ENCODE measurements at regions not wholly inside any gene's neighbourhood (a gene's known extent, or its start where the extent isn't known, plus 50 kb on each side); places are given as distances from the start of the nearest gene placed in this dataset.

DNA sequence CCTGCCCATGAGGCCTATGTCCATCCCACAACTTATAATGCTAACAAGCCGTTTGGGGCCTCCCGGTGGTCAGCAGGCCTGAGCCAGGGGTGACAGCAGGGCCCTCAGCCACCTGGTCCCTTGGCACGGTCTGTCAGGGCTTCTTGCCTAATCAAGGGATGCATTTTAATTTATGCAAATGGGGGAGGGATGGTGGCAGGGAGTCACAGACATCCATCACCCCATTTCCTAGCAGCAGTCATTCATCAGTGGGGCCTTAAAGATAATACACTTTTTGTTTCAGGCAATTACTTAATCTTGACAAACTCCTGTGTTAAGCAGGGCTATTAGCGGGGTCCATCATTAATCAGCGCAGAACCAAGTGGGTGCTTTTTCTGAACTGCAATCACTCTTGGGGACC is 174.5 kb downstream of the GLI2 start:
- peak; percentile 34 for DNase-seq (ENCODE audit: low read depth)
- TF ChIP-seq MYC (IDR thresholded peaks at IDR 0.05; ENCODE audit: low read depth, low read length) (no peak), POLR2A (IDR thresholded peaks at IDR 0.05; ENCODE audit: extremely low read depth, insufficient read length) (no peak)
- TF ChIP-seq, protein P1, sequence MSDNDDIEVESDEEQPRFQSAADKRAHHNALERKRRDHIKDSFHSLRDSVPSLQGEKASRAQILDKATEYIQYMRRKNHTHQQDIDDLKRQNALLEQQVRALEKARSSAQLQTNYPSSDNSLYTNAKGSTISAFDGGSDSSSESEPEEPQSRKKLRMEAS (IDR thresholded peaks at IDR 0.05; ENCODE audit: low read depth, low read length): no peak
- TF ChIP-seq, protein P2, sequence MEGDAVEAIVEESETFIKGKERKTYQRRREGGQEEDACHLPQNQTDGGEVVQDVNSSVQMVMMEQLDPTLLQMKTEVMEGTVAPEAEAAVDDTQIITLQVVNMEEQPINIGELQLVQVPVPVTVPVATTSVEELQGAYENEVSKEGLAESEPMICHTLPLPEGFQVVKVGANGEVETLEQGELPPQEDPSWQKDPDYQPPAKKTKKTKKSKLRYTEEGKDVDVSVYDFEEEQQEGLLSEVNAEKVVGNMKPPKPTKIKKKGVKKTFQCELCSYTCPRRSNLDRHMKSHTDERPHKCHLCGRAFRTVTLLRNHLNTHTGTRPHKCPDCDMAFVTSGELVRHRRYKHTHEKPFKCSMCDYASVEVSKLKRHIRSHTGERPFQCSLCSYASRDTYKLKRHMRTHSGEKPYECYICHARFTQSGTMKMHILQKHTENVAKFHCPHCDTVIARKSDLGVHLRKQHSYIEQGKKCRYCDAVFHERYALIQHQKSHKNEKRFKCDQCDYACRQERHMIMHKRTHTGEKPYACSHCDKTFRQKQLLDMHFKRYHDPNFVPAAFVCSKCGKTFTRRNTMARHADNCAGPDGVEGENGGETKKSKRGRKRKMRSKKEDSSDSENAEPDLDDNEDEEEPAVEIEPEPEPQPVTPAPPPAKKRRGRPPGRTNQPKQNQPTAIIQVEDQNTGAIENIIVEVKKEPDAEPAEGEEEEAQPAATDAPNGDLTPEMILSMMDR (IDR thresholded peaks at IDR 0.05; ENCODE audit: low read depth, low read length): no peak
- no peak overlapping the region for H3K4me3 ChIP-seq (ENCODE audit: low read depth, low read length)

DNA sequence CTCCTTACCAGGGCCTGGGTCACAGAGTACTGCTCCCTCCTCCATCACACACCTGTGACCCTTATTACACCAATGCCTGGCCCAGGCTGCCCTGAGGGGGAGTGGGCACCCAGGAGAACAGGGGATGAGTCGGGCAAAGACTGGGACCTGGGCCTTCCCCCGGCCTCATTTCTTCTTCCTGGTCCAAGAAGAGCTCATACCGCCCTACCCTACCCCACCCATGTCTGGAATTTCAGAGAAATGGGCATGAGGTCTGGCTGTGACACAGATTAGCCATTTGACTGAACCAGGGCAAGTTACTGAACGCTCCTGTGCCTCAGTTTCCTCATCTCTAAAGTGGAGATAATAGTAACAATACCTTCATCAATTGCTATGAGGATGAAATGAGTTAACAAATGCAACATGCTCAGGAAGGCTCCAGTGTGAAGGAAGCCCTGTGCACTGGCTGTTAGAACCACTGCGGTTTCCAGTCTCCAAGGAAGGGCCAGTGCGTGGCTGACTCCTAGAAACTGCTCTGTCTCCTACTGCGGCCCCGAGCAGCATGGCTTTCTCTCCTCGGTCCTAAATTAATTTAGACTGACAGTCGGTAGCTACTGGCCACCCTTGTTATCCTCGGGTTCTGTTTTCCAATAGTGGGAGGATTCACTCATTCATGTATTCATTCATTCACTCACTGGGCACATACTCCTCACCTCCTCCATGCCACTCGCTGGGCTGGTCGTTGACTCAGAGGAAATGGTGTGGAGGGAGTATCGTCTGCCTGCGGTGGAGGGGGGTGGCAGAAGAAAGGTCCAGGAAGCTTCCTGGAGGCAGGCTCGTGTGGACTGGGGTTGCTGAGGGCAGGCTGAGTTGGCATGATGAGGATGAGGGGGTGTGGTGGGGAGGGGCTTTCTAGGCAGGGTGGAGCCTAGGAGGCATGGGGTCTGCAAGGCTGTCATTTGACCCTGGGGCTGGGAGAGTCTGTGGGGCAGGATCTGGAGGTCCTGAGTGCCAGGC is 175.6 kb downstream of the GLI2 start:
- peak; percentile 72 for DNase-seq (ENCODE audit: low read depth)
- TF ChIP-seq, protein P2 (IDR thresholded peaks at IDR 0.05; ENCODE audit: low read depth, low read length): no peak
- TF ChIP-seq, protein P1 (IDR thresholded peaks at IDR 0.05; ENCODE audit: low read depth, low read length): no peak

DNA sequence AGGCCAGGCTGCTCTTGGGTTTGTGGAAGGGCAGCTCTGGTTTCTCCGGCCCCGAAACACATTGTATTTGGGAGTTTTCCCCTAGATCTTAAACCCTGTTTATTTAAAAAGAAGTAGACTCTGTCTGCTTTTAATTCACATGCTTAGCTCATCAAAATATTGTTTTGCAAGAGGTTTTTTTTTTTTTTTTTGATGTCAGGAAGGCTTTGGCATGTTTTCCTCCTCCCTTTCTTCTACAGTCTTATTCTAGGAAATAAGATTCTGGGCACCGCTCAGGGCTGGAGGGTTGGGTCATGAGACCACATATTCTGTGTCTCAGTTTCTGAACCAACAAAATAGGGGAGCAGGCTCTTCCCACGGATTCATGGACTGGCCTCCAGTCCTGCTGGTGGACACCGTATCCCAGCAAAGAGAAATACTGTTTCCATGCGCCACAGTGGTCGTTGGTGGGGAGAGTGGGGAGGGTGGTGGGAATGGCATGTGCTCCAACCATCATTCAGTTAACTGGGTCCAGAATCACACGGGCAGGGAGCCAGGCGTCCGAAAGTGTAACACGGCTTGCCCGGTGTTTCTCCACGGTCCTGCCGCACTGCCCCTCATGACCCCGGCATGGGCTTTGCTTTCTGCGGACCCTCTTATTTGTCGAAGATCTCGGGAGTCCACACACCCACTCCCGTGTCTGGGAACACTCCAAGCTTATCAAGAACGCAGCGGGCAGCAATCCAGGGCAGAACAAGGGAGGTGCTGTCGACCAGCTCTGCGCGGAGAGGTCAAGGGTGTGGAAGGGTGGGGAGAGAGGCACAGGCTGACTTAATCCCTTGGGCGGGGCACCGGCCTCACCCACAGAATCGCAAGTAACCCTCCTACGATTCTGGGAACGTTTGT is 176.7 kb downstream of the GLI2 start:
- no peak overlapping the region for H3K4me3 ChIP-seq (ENCODE audit: low read depth, low read length)
- TF ChIP-seq MYC (IDR thresholded peaks at IDR 0.05; ENCODE audit: low read depth, low read length): no peak
- TF ChIP-seq, protein P1 (IDR thresholded peaks at IDR 0.05; ENCODE audit: low read depth, low read length): no peak
- TF ChIP-seq POLR2A (IDR thresholded peaks at IDR 0.05; ENCODE audit: extremely low read depth, insufficient read length): no peak
- TF ChIP-seq, protein P2 (IDR thresholded peaks at IDR 0.05; ENCODE audit: low read depth, low read length): no peak
- DNase-seq (ENCODE audit: low read depth): no peak

More for the DNA sequence above, 175.6 kb downstream of the GLI2 start:
- no peak overlapping the region for H3K4me3 ChIP-seq (ENCODE audit: low read depth, low read length)

DNA sequence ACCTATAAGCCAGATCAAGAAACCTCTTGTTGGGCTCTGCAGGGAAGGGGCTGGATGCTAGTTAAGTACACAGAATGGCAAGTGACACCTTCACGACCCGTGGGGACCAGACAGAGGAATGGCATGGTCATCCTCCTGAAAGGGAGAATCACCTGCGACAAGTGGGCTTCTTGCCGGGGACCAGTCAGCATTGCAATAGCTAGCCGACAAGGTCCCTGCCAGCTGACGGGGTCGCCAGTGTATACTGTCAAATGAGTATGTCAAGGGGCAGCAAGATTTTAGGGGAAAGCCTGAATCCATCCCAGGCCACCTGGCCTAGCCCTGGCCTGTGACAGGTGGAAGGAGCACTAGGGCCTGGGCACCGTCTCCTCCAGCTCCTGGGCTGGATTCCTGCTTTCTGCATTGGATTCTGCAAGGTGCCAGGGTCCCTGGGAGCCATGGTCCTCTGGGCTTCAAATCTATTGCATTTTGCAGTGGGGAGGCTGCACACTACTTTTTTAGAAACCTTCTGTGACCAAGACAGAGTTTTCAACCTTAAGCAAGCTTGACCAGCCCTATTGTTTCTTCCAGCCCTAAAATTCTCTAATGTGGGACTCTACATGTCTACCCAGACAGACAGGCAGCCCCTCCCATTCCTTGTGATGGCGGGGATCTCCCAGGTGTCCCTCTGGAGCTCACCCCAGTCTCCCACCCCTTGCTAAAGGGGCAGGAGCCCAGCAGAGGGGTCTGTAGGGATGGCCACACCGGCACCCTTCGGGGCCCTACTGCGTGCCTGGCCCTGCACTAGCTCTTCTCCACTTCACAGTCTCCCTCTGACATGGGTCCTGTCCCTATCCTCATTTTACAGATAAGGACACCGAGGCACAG is 178.5 kb downstream of the GLI2 start:
- H3K4me3 ChIP-seq (ENCODE audit: low read depth, low read length): no peak overlapping the region
- TF ChIP-seq, protein P1 (IDR thresholded peaks at IDR 0.05; ENCODE audit: low read depth, low read length): no peak
- TF ChIP-seq POLR2A (IDR thresholded peaks at IDR 0.05; ENCODE audit: extremely low read depth, insufficient read length) (no peak), MYC (IDR thresholded peaks at IDR 0.05; ENCODE audit: low read depth, low read length) (no peak)
- TF ChIP-seq, protein P2 (IDR thresholded peaks at IDR 0.05; ENCODE audit: low read depth, low read length): no peak
- DNase-seq (ENCODE audit: low read depth): no peak

Data from NB4 (cell line).